NCI-H187 (cell line): ENCODE measurements at regions not wholly inside any gene's neighbourhood (a gene's known extent, or its start where the extent isn't known, plus 50 kb on each side); places are given as distances from the start of the nearest gene placed in this dataset.

Experiments
- DNase-seq, 2 experiments: peaks; one replicate each; lab custom pipeline; 2025; lab: John Stamatoyannopoulos, UW

DNA sequence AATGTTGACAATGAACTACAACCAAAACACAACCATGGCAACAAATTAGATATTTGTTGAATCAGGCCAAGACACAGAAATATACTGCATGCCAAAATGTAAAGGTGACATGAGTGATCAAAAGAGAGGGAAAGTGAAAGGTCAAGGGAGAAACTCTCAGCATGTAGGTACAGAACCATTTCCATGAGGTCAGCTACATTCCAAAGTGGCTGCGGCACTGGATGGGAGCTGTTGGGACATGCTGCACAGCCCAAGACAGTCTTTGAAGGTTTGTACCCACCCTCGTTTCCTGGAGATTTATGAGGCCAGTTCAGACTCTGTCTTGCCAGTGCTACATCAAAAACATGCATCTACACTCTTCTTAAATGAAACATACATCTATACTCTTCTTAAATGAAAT, 579.9 kb downstream of the BMP2 start:
- no peak for DNase-seq

DNA sequence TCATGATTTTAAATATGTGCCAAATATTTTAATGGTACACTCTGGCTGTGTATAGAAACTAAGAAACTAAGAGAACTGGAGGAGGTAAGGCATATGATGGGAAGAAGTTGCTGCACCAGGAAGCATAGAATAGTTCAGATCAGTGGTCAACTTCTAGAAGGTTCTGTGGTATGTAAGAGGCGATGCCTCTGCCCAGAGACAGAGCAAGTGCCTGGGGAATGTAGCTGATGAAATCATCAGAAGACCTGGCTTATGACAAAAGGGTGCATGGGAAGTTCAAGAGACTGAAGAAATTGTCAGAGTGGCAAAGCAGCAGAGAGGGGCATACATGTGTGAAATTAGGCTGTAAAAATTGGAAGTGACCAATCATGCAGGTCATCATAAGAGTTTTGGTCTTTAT, 580.8 kb downstream of the BMP2 start:
- DNase-seq, result no peak

DNA sequence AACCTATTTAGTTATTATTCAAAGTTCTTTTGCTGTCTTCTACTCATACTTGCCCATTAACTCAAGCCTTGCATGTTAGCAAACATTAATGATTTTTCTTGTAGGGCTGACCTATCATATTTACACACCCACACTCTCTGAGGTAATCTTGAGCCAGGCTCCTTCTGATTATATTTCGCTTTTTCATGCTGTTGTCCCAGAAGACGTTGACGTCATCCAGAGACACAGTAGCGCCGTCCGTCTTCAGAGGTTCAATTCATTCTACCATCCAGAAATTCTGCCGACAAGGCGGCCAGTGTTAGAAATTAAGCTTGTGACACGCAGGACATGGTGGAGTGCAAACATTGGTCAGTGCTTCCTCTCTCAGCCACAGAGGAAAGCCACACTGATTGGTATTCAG, 584.7 kb downstream of the BMP2 start:
- DNase-seq, result no peak

DNA sequence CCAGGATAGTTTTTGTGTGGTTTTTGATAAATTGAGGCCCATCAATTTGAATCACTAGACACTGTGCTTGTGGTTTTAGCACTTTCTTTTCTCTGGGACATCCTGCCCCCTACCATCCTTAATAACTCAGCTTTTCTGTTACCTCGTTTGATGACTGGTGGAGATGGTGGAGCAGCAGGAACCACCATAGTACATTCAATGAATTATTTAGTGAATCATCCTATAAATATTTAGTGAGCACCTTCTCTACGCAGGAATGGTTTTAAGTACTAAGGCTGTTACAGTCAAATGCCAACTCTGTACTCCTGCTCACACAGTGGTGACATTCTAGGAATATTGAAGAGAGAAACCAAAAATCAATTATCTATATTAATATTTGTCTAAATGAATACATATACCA, 585.2 kb downstream of the HAO1 start:
- DNase-seq, result no peak

GRCh38 chr20:7358670-7359069, 581.6 kb downstream of the HAO1 start:
- DNase-seq, result no peak

DNA sequence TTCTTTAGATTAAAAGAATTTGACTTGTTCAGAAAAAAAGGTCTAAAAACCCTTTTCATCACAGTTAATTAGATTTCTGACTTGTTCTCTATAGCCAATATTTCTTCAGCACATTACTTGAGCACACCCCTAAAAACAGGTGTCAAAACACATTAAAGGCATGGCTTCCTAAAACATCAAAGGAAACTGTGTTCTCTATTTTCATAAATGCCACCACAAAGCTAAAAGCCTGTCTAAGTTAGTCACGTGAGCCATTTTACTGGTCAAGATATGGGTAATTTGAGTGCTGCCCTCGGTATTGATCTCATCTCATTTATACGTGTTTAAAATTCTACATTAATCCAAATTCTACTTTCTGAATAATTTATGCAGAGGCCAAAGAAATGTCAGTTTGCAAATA, 580.5 kb downstream of the HAO1 start:
- DNase-seq, result no peak

GRCh38 chr20:7361321-7361720, 578.9 kb downstream of the HAO1 start:
- DNase-seq, result no peak

- no peak for DNase-seq
These were observed 578.3 kb downstream of the HAO1 start for GRCh38 chr20:7361931-7362330.

- DNase-seq, result no peak
These were observed 577.7 kb downstream of the HAO1 start for GRCh38 chr20:7362601-7363000.

DNA sequence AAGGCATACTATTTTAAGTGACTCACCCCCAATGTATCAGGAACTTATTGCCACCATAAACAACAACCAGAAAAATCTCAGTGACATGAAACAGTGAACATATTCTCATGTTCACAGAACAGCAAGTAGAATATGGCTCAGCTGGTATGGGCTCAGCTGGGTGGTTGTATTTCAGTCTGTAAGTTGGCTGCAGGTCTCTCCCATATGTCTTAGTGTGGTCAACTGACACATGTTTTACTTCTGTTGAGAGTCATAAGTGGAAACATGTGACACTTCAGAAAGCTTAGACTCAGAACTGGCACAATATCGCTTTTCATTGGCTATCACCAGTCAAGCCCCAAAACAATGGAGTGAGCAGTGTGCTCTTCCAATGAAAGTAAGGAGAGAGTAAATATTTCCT, 574.1 kb downstream of the HAO1 start:
- no peak for DNase-seq

GRCh38 chr20:7371518-7372163, 568.6 kb downstream of the HAO1 start:
- no peak for DNase-seq

DNA sequence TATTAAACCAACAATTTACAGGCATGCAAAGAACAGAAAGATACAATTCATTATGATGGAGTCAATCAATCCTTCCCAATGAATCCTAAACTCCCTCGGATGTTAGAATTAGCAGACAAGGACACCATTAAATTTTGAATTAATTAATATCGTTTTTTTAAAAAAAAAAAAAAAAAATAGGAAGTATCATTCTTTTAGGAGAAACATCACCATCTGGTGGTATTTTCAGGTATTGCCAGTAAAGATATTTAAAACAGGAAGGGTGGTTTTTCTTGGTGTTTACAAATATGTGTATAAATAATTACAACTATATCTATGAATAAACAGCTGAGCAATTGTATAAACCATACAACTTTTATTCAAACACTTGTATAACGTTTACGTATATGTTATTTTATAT, 564.4 kb downstream of the HAO1 start:
- no peak for DNase-seq

DNA sequence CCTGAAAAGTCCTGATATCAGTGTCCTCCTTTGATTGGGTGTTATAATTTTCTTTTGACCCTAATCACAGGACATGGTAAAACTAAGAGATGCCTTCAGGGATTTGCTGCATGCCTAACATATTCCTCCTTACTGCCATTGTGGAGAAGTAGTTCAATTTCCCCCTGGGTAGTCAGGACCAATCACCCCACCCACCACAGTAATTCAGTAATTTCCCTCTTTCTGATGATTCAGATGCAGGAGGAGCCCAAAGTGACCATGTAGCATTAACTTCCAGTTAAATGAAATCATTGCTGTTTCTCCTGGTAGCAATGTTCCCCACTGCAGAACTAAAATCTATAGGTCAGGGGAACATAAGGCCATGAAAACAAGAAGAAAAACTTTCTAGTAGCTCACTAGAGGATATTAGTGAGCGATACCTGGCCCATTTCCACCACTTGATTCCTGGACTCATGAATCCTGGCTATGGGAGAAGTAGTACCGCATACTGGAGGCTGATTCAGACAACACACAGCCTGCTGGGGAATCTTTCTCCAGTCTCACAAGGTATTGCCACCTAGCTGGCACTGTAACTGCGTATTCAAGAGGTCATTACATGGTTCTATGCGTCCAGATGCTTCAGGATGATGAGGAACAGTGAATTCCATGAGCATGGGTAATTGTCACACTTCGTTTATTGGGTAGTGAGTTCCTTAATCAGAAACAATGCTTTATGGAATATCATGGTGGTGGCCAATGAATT, 561.2 kb downstream of the HAO1 start:
- no peak for DNase-seq

- DNase-seq, result no peak
These were observed 560.5 kb downstream of the HAO1 start for GRCh38 chr20:7379621-7380220.

GRCh38 chr20:7383216-7383615, 557.0 kb downstream of the HAO1 start:
- no peak for DNase-seq

- no peak for DNase-seq
These were observed 552.5 kb downstream of the HAO1 start for GRCh38 chr20:7387638-7388193.

DNA sequence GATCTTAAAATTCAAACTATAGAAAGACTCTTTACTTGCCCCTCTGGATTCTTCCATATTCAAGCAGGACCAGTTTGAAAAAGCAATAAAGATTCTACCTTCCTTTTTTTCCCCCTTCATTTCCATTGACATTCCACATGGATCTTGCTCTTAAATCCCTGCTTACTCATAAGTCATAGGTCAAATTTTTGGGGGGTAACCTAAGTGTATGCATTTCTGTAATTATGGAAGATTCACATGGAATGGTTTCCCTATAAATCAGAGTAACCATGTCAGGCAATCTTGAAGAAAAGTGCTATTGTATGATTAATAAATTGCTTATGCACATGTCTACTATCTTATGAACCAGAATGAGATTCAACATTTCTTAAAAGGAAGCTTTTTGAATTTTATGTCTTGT, 551.0 kb downstream of the HAO1 start:
- DNase-seq, result no peak

GRCh38 chr20:7392542-7393206, 547.6 kb downstream of the HAO1 start:
- DNase-seq, result no peak

- no peak for DNase-seq
These were observed 541.1 kb downstream of the HAO1 start for GRCh38 chr20:7399114-7399513.

DNA sequence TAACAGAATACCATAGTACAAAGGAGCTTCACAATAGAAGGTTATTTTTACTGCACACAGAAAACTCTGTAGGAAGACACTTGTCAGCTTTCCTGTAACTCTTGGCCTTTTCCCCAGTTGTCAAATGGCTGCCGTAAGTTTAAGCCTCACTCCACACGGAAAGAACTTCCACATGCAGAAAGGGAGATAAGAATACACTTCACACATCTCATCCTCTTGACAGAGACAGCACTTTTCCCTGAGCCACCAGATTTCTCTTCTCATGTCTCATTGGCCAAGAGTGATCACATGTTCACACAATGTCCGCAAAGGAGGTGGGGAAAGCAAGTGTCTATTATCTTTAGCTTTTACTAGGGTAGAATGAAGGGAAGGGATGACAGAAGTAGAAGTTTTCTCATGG, 540.7 kb downstream of the HAO1 start:
- DNase-seq, result no peak

- no peak for DNase-seq
These were observed 533.6 kb downstream of the HAO1 start for GRCh38 chr20:7406671-7407070.

GRCh38 chr20:7410150-7410549, 530.1 kb downstream of the HAO1 start:
- DNase-seq, result no peak

GRCh38 chr20:7411075-7411474, 529.2 kb downstream of the HAO1 start:
- no peak for DNase-seq
